Keratinocyte (primary cell): ENCODE measurements at regions not wholly inside any gene's neighbourhood (a gene's known extent, or its start where the extent isn't known, plus 50 kb on each side); places are given as distances from the start of the nearest gene placed in this dataset.

Source experiments
- EZH2 ChIP-seq: IDR thresholded peaks from one replicate; pipeline ENCODE4 v1.6.1; 2012; ENCODE audit warnings: inconsistent platforms, mild to moderate bottlenecking, low read length, moderate library complexity
- TF ChIP-seq, protein P1 (sequence below), 3 experiments: IDR thresholded peaks in 1 of 3; conservative IDR thresholded peaks in 1 of 3; optimal IDR thresholded peaks in 1 of 3; 2 replicates in 2 of 3; 3 replicates in 1 of 3; pipeline versions ENCODE3 to v1.5.1; 2011; ENCODE audit warnings: low read length in 3 of 3, mild to moderate bottlenecking in 3 of 3, moderate library complexity in 2 of 3, control low read depth in 1 of 3, inconsistent platforms in 1 of 3; ENCODE audit not compliant: insufficient read depth in 2 of 3; ENCODE audit errors: extremely low read depth in 1 of 3

DNA sequence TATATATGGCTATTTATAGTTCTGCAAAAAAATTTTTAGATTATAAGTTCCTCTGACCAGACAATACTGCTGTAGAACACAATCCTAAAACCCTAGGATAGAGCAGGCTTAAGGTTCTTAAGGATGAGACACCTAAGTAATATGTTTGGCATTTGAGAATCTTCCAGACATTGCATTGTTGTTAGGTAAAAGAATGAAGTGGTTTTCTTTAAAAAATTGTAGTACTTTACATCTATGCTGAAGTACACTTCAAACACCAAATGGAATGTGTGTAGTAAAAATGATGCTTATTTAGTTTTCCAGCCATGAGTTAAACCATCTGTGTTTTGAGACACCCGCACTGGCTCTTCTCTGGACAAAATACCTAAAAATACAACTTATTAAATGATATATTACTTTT lies 857.7 kb downstream of the OTOL1 start:
- TF ChIP-seq, protein P1, sequence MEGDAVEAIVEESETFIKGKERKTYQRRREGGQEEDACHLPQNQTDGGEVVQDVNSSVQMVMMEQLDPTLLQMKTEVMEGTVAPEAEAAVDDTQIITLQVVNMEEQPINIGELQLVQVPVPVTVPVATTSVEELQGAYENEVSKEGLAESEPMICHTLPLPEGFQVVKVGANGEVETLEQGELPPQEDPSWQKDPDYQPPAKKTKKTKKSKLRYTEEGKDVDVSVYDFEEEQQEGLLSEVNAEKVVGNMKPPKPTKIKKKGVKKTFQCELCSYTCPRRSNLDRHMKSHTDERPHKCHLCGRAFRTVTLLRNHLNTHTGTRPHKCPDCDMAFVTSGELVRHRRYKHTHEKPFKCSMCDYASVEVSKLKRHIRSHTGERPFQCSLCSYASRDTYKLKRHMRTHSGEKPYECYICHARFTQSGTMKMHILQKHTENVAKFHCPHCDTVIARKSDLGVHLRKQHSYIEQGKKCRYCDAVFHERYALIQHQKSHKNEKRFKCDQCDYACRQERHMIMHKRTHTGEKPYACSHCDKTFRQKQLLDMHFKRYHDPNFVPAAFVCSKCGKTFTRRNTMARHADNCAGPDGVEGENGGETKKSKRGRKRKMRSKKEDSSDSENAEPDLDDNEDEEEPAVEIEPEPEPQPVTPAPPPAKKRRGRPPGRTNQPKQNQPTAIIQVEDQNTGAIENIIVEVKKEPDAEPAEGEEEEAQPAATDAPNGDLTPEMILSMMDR (optimal IDR thresholded peaks at IDR 0.05 in 1 of 3, IDR thresholded peaks at IDR 0.05 in 1 of 3, conservative IDR thresholded peaks at IDR 0.05 in 1 of 3; ENCODE audit: extremely low read depth in 1 of 3, insufficient read depth in 2 of 3, low read length in 3 of 3) = no peak
- TF ChIP-seq EZH2 = no peak
